ENCODE measurements at regions not wholly inside any gene's neighbourhood (a gene's known extent, or its start where the extent isn't known, plus 50 kb on each side); places are given as distances from the start of the nearest gene placed in this dataset.

GRCh38 chr6:8707956-8708772, 272.8 kb upstream of the SLC35B3 start:
- no peaks in the 10 kb centered on the region for H3K36me3 Mint-ChIP-seq (ENCODE audit: low read depth)
- no peaks in the 10 kb centered on the region for H3K27me3 Mint-ChIP-seq (ENCODE audit: low read depth)
- H3K9me3 Mint-ChIP-seq, result no peaks in the 10 kb centered on the region
- H3K4me1 Mint-ChIP-seq, result peaks cover 5% of the 10 kb centered on the region
- peak; percentile 30 to 57 (median 37) for TF ChIP-seq CTCF (IDR thresholded peaks at IDR 0.05; ENCODE audit: unreplicated experiment in 3 of 3)
- H3K27ac Mint-ChIP-seq, result no peak overlapping the region
- H3K4me3 Mint-ChIP-seq, result no peak overlapping the region

GRCh38 chr6:8707369-8707768, 272.0 kb upstream of the SLC35B3 start:
- H3K27ac Mint-ChIP-seq, result no peak overlapping the region
- no peaks in the 10 kb centered on the region for H3K36me3 Mint-ChIP-seq (ENCODE audit: low read depth)
- H3K4me1 Mint-ChIP-seq, result peaks cover 5% of the 10 kb centered on the region
- H3K4me3 Mint-ChIP-seq, result no peak overlapping the region
- H3K9me3 Mint-ChIP-seq, result no peaks in the 10 kb centered on the region
- H3K27me3 Mint-ChIP-seq (ENCODE audit: low read depth), result no peaks in the 10 kb centered on the region
- TF ChIP-seq CTCF (IDR thresholded peaks at IDR 0.05; ENCODE audit: unreplicated experiment in 3 of 3), result no peak

DNA sequence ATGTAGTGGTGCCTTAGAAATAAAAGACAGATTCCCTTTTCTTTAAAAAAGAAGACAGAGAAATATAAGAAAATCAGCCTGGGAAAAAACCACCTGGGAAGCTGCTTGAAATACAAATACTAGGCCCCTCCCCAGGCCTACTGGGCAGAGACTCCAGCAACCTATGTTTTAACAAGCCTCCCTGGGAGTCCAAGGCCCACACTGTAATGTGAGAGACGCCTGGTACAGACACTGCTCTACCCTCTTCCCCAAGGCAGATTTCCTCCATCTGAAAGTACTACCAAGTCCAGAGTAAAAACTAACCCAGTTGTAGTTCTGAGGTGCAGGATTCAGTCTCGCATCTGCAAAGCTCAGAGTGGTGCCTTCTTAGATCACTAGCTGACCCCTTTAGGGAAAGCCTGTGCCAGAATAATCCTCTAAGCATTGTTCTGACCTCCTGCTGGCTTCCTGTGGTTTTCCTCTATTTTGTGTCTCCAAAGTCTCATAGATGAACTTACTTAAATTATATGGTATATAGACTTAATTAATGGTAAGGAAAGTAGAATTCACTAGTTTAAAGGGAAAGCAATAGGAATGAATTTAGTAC, 270.2 kb upstream of the SLC35B3 start:
- Mint-ChIP-seq H3K27me3 (ENCODE audit: low read depth) (no peaks in the 10 kb centered on the region), H3K4me1 (peaks cover 5% of the 10 kb centered on the region), H3K36me3 (ENCODE audit: low read depth) (no peaks in the 10 kb centered on the region), H3K27ac (no peak overlapping the region), H3K4me3 (no peak overlapping the region), H3K9me3 (no peaks in the 10 kb centered on the region)
- TF ChIP-seq CTCF (IDR thresholded peaks at IDR 0.05; ENCODE audit: unreplicated experiment in 3 of 3), result no peak

DNA sequence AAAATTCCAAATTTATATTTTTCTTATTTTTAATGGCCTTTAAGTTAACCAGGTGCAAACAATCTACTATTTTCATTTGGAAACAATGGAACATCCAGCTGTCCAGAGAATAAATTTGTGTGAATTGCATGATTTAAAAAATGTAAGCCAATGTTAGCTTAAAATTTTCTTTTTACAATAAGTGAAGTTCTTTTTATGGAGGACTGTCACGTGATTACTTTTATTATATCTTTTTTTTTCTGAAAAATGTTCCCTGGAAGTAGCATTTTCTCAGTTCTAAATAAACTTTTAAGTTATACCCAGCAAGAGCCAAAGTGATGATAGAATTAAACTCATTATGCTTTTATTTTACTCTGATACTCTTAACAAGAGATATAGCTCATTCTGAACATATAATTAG, 267.7 kb upstream of the SLC35B3 start:
- TF ChIP-seq CTCF (IDR thresholded peaks at IDR 0.05; ENCODE audit: unreplicated experiment in 3 of 3), result no peak
- no peaks in the 10 kb centered on the region for H3K4me1 Mint-ChIP-seq
- no peaks in the 10 kb centered on the region for H3K9me3 Mint-ChIP-seq
- no peak overlapping the region for H3K27ac Mint-ChIP-seq
- H3K27me3 Mint-ChIP-seq (ENCODE audit: low read depth), result no peaks in the 10 kb centered on the region
- no peaks in the 10 kb centered on the region for H3K36me3 Mint-ChIP-seq (ENCODE audit: low read depth)
- H3K4me3 Mint-ChIP-seq, result no peak overlapping the region

- no peak overlapping the region for H3K4me3 Mint-ChIP-seq
- H3K27me3 Mint-ChIP-seq (ENCODE audit: low read depth), result no peaks in the 10 kb centered on the region
- no peak overlapping the region for H3K27ac Mint-ChIP-seq
These were observed 253.5 kb upstream of the SLC35B3 start for GRCh38 chr6:8688821-8689220.

More at GRCh38 chr6:8688821-8689220, 253.5 kb upstream of the SLC35B3 start:
- TF ChIP-seq CTCF (IDR thresholded peaks at IDR 0.05; ENCODE audit: unreplicated experiment in 3 of 3), result no peak
- Mint-ChIP-seq H3K4me1 (no peaks in the 10 kb centered on the region), H3K9me3 (peaks cover 8% of the 10 kb centered on the region), H3K36me3 (ENCODE audit: low read depth) (peaks cover 2% of the 10 kb centered on the region)

Data from nephron (organoid).